Fibroblast of skin of back (primary cell): ENCODE measurements at regions not wholly inside any gene's neighbourhood (a gene's known extent, or its start where the extent isn't known, plus 50 kb on each side); places are given as distances from the start of the nearest gene placed in this dataset.

Source experiments
- DNase-seq: peaks from one replicate; pipeline ENCODE4 v3.0.0-alpha.2; 2013

- no peak for DNase-seq
Measured at GRCh38 chr10:27451054-27451453, 53.0 kb upstream of the RAB18 start.

GRCh38 chr10:27450225-27450624 is 53.9 kb upstream of the RAB18 start:
- no peak for DNase-seq

- DNase-seq, result no peak
Measured at GRCh38 chr10:27449571-27449970, 54.5 kb upstream of the RAB18 start.

- DNase-seq, result peak; percentile 40
Measured at GRCh38 chr10:27448921-27449320, 55.2 kb upstream of the RAB18 start.

- DNase-seq, result no peak
Measured at GRCh38 chr10:27447540-27447939, 56.6 kb upstream of the RAB18 start.

GRCh38 chr10:27446091-27446918 is 57.8 kb upstream of the RAB18 start:
- DNase-seq, result peak; percentile 22

- no peak for DNase-seq
Measured at GRCh38 chr10:27445070-27445469, 59.0 kb upstream of the RAB18 start.

GRCh38 chr10:27440478-27440877 is 63.6 kb upstream of the RAB18 start:
- DNase-seq, result no peak

GRCh38 chr10:27440021-27440420 is 64.1 kb upstream of the RAB18 start:
- DNase-seq, result no peak

- DNase-seq, result no peak
Measured at GRCh38 chr10:27439101-27439500, 65.0 kb upstream of the RAB18 start.

GRCh38 chr10:27437775-27438174 is 66.3 kb upstream of the RAB18 start:
- DNase-seq, result no peak

- no peak for DNase-seq
Measured at GRCh38 chr10:27436710-27437109, 67.4 kb upstream of the RAB18 start.

- no peak for DNase-seq
Measured at GRCh38 chr10:27433976-27434375, 70.1 kb upstream of the RAB18 start.

- DNase-seq, result no peak
Measured at GRCh38 chr10:27426948-27427467, 77.1 kb upstream of the RAB18 start.

- DNase-seq, result no peak
Measured at GRCh38 chr10:27413831-27414348, 90.2 kb upstream of the RAB18 start.

GRCh38 chr10:27413387-27413786 is 90.7 kb upstream of the RAB18 start:
- no peak for DNase-seq

GRCh38 chr10:27410153-27410552 is 94.0 kb upstream of the RAB18 start:
- DNase-seq, result no peak

- no peak for DNase-seq
Measured at GRCh38 chr10:27407271-27407670, 96.8 kb upstream of the RAB18 start.

GRCh38 chr10:27399871-27400270 is 104.2 kb upstream of the RAB18 start:
- no peak for DNase-seq

- no peak for DNase-seq
Measured at GRCh38 chr10:27393961-27394360, 110.1 kb upstream of the RAB18 start.

- DNase-seq, result no peak
Measured at GRCh38 chr10:27392606-27393005, 111.5 kb upstream of the RAB18 start.

- DNase-seq, result no peak
Measured at GRCh38 chr10:27391916-27392315, 112.2 kb upstream of the RAB18 start.

GRCh38 chr10:27391325-27391724 is 112.8 kb upstream of the RAB18 start:
- no peak for DNase-seq

- DNase-seq, result no peak
Measured at GRCh38 chr10:27390681-27391080, 113.4 kb upstream of the RAB18 start.
